ENCODE measurements at regions not wholly inside any gene's neighbourhood (a gene's known extent, or its start where the extent isn't known, plus 50 kb on each side); places are given as distances from the start of the nearest gene placed in this dataset.

- TF ChIP-seq GATA2 (IDR thresholded peaks at IDR 0.05; ENCODE audit: low read depth, low read length) = no peak
- no peak for TF ChIP-seq GATA3 (IDR thresholded peaks at IDR 0.05; ENCODE audit: low read depth, low read length)
These were observed 309.1 kb downstream of the SOX4 start for GRCh38 chr6:21902628-21903169.
